AG04449 (cell line): ENCODE measurements at regions not wholly inside any gene's neighbourhood (a gene's known extent, or its start where the extent isn't known, plus 50 kb on each side); places are given as distances from the start of the nearest gene placed in this dataset.

Experiments
- CTCF ChIA-PET: fragments of 350-600 bp; formaldehyde crosslinking; extraction: SDS; loops from one replicate; lab custom pipeline; 2021; ENCODE audit warnings: antibody characterized with exemption; lab: Yijun Ruan, JAX
- POLR2A ChIA-PET: fragments of 400-600, 350-600 bp; formaldehyde crosslinking; extraction: SDS; loops from one replicate; lab custom pipeline; 2020; ENCODE audit warnings: antibody characterized with exemption, inconsistent platforms; lab: Yijun Ruan, JAX
- DNase-seq: peaks from one replicate; pipeline ENCODE4 v3.0.0-alpha.2; 2010; ENCODE audit warnings: low read depth, low spot score
- H3K4me3 ChIP-seq: 2 replicates; pipeline ENCODE4 v1.5.1; 2011; ENCODE audit warnings: low read depth, mild to moderate bottlenecking, control low read depth, low read length
- TF ChIP-seq, protein P1 (sequence below): IDR thresholded peaks from one replicate; pipeline ENCODE4 v1.5.1; 2011; ENCODE audit warnings: mild to moderate bottlenecking, moderate library complexity, low read length, control low read depth, inconsistent platforms; ENCODE audit not compliant: insufficient read depth; ENCODE audit errors: missing control alignments

- ChIA-PET POLR2A (no interaction called here), CTCF (no interaction called here)
- DNase-seq: no peak
- H3K4me3 ChIP-seq: no peak overlapping the region
- TF ChIP-seq, protein P1, sequence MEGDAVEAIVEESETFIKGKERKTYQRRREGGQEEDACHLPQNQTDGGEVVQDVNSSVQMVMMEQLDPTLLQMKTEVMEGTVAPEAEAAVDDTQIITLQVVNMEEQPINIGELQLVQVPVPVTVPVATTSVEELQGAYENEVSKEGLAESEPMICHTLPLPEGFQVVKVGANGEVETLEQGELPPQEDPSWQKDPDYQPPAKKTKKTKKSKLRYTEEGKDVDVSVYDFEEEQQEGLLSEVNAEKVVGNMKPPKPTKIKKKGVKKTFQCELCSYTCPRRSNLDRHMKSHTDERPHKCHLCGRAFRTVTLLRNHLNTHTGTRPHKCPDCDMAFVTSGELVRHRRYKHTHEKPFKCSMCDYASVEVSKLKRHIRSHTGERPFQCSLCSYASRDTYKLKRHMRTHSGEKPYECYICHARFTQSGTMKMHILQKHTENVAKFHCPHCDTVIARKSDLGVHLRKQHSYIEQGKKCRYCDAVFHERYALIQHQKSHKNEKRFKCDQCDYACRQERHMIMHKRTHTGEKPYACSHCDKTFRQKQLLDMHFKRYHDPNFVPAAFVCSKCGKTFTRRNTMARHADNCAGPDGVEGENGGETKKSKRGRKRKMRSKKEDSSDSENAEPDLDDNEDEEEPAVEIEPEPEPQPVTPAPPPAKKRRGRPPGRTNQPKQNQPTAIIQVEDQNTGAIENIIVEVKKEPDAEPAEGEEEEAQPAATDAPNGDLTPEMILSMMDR: no peak
Measured at GRCh38 chr15:70264738-70265465, 167.2 kb upstream of the TLE3 start.

- DNase-seq: no peak
- TF ChIP-seq, protein P1: no peak
- ChIA-PET POLR2A (interaction anchor here (0.5 kb wide), 1 partner anchor 1146 kb away, joined by 3 read pairs; no protein-coding TSS in a partner anchor), CTCF (no interaction called here)
- H3K4me3 ChIP-seq: no peak overlapping the region
Measured at GRCh38 chr15:70264014-70264582, 166.4 kb upstream of the TLE3 start.

DNA sequence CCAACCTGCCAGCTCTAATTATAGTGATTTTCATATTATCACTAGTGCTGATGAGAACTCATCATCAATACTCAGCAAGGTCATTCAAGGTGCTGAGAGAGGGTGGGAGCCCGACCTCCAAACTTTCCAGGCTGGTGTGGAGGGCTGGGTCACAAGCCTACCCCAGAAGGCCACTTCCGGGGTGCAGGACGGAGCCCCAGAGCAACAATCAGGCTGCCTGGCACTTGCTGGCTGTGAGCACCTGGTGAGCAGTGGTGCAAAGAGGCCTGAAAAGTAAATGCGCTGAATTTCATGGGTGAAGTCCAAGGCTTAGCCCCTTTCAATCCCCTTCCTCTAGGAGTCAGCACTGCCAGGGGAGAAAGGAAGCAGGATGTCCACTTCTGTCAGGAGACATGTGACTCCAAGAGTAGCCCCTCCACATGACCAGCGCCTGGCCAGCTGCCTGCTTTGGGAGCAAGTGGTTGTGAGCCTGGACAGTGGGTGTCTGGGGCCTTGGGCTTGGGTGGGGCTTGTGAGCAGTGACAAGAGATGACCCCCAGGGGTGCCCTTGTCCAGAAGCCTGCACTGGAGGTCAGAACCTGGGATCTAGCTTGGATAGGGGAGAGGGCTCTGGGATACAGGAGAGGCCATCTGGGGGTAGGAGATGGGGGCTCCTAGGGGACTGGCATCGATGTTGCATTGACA lies 165.0 kb upstream of the TLE3 start:
- CTCF ChIA-PET: no interaction called here
- no peak overlapping the region for H3K4me3 ChIP-seq
- POLR2A ChIA-PET: no interaction called here
- no peak for DNase-seq
- TF ChIP-seq, protein P1: no peak

DNA sequence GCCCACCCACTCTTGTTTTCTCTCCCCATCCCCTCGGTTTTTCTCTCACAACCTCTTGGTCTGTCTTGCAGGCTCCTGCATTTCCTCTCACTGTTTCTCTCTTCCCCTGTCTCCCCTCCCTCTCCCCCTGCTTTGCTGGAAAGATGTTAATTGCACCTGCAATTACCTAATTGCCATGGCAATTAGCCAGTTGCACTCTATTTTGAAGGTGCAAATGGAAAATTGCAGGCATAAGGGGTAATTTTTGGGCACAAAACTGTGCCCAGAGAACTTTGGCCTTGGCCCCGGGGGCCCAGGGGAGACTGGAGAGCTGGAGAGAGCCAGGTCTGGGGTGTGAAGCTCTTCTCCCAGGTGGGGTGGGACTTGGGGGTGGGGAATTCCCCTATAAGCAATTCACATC lies 164.5 kb upstream of the TLE3 start:
- DNase-seq: no peak
- ChIA-PET CTCF (no interaction called here), POLR2A (no interaction called here)
- TF ChIP-seq, protein P1: no peak
- H3K4me3 ChIP-seq: no peak overlapping the region

DNA sequence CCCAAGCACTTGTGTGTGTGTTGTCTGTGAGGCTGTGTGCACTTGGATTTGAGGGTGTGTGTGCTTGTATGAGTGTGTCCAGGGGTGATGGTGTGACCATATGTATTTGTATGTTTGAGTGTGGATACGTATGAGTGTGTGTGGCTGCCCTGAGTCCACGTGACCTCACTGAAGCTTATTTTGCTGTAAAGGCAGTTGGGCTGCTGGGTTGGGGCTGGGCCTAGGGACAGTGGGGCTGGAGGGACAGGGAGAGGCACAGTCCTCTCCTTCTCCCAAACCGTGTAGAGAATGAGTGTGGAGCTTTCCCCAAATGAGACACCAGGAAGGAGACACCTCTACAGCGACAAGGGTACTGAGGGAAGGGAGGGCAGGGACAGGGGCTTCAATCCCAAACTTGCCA lies 163.4 kb upstream of the TLE3 start:
- TF ChIP-seq, protein P1: no peak
- ChIA-PET POLR2A (no interaction called here), CTCF (no interaction called here)
- no peak for DNase-seq
- no peak overlapping the region for H3K4me3 ChIP-seq

GRCh38 chr15:70260580-70260979 lies 162.9 kb upstream of the TLE3 start:
- DNase-seq: no peak
- no peak overlapping the region for H3K4me3 ChIP-seq
- CTCF ChIA-PET: no interaction called here
- TF ChIP-seq, protein P1: no peak
- POLR2A ChIA-PET: no interaction called here
